ENCODE measurements at regions not wholly inside any gene's neighbourhood (a gene's known extent, or its start where the extent isn't known, plus 50 kb on each side); places are given as distances from the start of the nearest gene placed in this dataset.

DNA sequence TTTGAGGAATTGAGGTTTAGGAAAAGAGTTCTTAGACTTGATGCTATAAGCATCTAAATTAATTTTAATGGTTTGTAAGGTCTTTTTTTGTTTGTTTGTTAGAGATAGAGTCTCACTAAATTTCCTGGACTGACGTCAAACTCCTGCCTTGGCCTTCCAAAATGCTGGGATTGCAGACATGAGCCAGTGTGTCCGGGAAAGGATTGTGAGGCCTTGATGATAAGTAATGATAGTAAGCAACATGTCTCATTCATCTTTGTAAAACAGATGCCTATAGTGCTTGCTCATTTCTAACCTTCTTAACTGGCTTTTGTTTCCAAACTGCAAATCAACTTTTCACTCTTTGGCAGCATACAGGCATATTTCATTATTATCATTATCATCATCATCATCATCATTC lies 176.0 kb upstream of the KCND2 start:
- no peak overlapping the region for H3K4me3 ChIP-seq (ENCODE audit: low read depth, low read length)
- H3K36me3 ChIP-seq (ENCODE audit: control insufficient read depth, insufficient read depth, low read length) = no peaks in the 10 kb centered on the region
- DNase-seq (ENCODE audit: low read depth) = no peak
- no peak for TF ChIP-seq CTCF (IDR thresholded peaks at IDR 0.05; ENCODE audit: insufficient read depth, low read length, poor library complexity, severe bottlenecking)
- H3K27me3 ChIP-seq (ENCODE audit: control insufficient read depth, insufficient read depth, low read length) = no peaks in the 10 kb centered on the region

DNA sequence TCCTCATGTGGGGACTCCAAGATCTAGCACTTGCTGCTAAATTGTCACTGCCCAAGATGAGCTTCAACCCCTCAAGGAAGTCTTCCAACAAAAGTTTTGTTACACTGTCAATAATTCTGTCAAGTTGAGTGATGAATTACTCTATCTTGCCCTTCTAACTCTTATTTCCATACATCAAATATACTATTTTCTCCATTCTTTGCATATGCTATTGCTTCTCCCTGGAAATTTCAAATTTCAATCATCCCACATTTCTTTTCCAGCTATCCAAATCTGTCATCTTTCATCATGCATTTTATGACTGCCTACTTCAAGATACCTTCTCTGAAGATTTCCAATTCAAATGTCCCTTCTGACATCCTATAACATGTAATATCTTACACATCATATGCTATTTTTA lies 175.2 kb upstream of the KCND2 start:
- no peak for DNase-seq (ENCODE audit: low read depth)
- no peaks in the 10 kb centered on the region for H3K36me3 ChIP-seq (ENCODE audit: control insufficient read depth, insufficient read depth, low read length)
- no peak for TF ChIP-seq CTCF (IDR thresholded peaks at IDR 0.05; ENCODE audit: insufficient read depth, low read length, poor library complexity, severe bottlenecking)
- no peaks in the 10 kb centered on the region for H3K27me3 ChIP-seq (ENCODE audit: control insufficient read depth, insufficient read depth, low read length)
- no peak overlapping the region for H3K4me3 ChIP-seq (ENCODE audit: low read depth, low read length)

DNA sequence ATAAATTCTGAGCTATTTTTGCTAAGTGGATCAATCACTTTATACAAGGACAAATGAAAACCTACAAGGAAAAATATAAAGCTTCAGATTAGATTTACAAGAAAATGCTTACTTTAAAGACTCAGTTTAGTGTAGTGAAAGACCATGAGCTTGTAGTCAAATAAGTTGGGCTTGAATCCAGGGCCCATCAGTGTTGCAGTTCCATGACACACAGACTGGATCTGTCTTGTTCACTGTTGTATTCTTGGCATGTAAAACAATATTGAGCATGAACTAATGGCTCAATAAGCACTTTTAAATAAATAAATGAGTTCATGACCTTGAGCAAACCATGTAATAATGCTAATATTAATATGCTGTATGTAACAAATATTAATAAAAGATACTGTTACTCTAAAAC lies 164.6 kb upstream of the KCND2 start:
- Histone ChIP-seq H3K4me3 (ENCODE audit: low read depth, low read length) (no peak overlapping the region), H3K36me3 (ENCODE audit: control insufficient read depth, insufficient read depth, low read length) (no peaks in the 10 kb centered on the region), H3K27me3 (ENCODE audit: control insufficient read depth, insufficient read depth, low read length) (no peaks in the 10 kb centered on the region)
- no peak for DNase-seq (ENCODE audit: low read depth)
- TF ChIP-seq CTCF (IDR thresholded peaks at IDR 0.05; ENCODE audit: insufficient read depth, low read length, poor library complexity, severe bottlenecking) = no peak

DNA sequence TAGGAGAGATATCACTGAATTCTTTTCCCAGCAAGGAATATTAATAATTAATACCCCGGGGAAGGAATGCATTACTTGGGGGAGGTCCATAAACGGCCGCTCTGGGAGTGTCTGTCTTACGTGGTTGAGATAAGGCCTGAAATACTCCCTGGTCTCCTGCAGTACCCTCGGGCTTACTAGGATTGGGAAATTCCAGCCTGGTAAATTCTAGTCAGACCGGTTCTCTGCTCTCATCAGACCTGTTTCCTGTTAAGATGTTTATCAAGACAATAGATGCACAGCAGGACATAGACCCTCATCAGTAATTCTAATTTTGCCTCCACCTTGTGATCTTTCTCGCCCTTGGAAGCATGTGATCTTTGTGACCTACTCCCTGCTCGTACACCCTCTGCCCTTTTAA lies 162.8 kb upstream of the KCND2 start:
- Histone ChIP-seq H3K27me3 (ENCODE audit: control insufficient read depth, insufficient read depth, low read length) (no peaks in the 10 kb centered on the region), H3K36me3 (ENCODE audit: control insufficient read depth, insufficient read depth, low read length) (no peaks in the 10 kb centered on the region), H3K4me3 (ENCODE audit: low read depth, low read length) (no peak overlapping the region)
- no peak for TF ChIP-seq CTCF (IDR thresholded peaks at IDR 0.05; ENCODE audit: insufficient read depth, low read length, poor library complexity, severe bottlenecking)
- no peak for DNase-seq (ENCODE audit: low read depth)

GRCh38 chr7:120114626-120115025 lies 158.3 kb upstream of the KCND2 start:
- no peak for TF ChIP-seq CTCF (IDR thresholded peaks at IDR 0.05; ENCODE audit: insufficient read depth, low read length, poor library complexity, severe bottlenecking)
- DNase-seq (ENCODE audit: low read depth) = no peak
- Histone ChIP-seq H3K27me3 (ENCODE audit: control insufficient read depth, insufficient read depth, low read length) (no peaks in the 10 kb centered on the region), H3K4me3 (ENCODE audit: low read depth, low read length) (no peak overlapping the region), H3K36me3 (ENCODE audit: control insufficient read depth, insufficient read depth, low read length) (no peaks in the 10 kb centered on the region)

DNA sequence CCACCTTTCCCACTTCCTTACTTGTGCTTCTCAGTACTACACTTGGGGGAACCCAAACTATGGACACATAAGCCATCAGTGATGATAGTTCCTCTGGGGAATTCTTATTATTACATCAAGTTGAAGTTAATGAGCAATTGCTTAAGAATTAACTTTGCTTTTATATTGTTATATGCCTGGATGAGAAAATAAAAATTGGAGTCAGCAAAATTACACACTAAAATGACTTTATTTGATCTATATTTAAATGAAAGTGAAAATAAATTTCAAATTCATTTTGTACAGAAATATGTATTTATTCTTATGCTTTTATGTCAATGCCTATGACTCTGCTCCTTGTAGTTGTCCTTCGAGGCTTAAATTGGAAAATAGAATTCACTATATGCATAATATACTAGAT lies 149.4 kb upstream of the KCND2 start:
- no peak for DNase-seq (ENCODE audit: low read depth)
- H3K4me3 ChIP-seq (ENCODE audit: low read depth, low read length) = no peak overlapping the region
- no peak for TF ChIP-seq CTCF (IDR thresholded peaks at IDR 0.05; ENCODE audit: insufficient read depth, low read length, poor library complexity, severe bottlenecking)
- no peaks in the 10 kb centered on the region for H3K27me3 ChIP-seq (ENCODE audit: control insufficient read depth, insufficient read depth, low read length)
- no peaks in the 10 kb centered on the region for H3K36me3 ChIP-seq (ENCODE audit: control insufficient read depth, insufficient read depth, low read length)
